ENCODE measurements at regions not wholly inside any gene's neighbourhood (a gene's known extent, or its start where the extent isn't known, plus 50 kb on each side); places are given as distances from the start of the nearest gene placed in this dataset.

DNA sequence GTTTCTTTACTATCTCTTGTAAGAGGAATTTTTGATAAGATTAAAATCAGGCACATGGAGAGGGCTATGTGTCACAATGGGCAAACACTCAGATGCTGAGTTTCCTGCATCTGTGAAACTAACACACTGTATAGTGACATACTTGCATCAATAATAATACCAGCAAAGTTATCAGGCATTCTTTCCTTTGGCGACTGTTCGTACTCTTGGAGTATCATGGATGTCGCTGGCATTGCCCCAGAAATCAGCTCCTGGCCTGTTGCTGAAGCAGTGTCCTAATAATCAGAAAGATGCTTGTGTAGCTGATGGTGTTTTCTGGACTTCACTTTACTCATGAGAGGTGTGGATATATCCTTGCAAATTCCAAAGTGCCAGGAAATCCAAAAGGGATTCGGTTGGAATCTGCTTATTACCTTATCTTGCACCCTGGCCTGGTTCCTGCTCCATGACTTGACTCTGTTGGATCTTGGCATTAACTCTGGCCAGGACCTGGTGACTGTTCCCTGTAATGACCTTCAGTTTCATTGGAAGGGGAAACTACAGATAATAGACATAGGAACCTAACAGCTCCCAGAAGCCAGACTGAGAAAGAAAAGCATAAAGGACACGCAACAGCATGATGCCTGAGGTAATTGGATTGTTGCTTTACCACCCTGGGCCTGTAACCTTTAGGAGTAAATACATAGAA is 762.5 kb upstream of the GRIA3 start:
- TF ChIP-seq, protein P1, sequence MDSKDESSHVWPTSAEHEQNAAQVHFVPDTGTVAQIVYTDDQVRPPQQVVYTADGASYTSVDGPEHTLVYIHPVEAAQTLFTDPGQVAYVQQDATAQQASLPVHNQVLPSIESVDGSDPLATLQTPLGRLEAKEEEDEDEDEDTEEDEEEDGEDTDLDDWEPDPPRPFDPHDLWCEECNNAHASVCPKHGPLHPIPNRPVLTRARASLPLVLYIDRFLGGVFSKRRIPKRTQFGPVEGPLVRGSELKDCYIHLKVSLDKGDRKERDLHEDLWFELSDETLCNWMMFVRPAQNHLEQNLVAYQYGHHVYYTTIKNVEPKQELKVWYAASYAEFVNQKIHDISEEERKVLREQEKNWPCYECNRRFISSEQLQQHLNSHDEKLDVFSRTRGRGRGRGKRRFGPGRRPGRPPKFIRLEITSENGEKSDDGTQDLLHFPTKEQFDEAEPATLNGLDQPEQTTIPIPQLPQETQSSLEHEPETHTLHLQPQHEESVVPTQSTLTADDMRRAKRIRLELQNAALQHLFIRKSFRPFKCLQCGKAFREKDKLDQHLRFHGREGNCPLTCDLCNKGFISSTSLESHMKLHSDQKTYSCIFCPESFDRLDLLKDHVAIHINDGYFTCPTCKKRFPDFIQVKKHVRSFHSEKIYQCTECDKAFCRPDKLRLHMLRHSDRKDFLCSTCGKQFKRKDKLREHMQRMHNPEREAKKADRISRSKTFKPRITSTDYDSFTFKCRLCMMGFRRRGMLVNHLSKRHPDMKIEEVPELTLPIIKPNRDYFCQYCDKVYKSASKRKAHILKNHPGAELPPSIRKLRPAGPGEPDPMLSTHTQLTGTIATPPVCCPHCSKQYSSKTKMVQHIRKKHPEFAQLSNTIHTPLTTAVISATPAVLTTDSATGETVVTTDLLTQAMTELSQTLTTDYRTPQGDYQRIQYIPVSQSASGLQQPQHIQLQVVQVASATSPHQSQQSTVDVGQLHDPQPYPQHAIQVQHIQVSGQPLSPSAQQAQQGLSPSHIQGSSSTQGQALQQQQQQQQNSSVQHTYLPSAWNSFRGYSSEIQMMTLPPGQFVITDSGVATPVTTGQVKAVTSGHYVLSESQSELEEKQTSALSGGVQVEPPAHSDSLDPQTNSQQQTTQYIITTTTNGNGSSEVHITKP (tag by site-specific recombination; IDR thresholded peaks at IDR 0.05): no peak
- TF ChIP-seq ZNF324 (tag by site-specific recombination; IDR thresholded peaks at IDR 0.05) (no peak), ZNF214 (tag by site-specific recombination; IDR thresholded peaks at IDR 0.05; ENCODE audit: borderline replicate concordance) (no peak), ZBTB8A (tag by site-specific recombination; IDR thresholded peaks at IDR 0.05) (no peak)
- no peaks in the 10 kb centered on the region for H3K9me3 ChIP-seq (ENCODE audit: control insufficient read depth, insufficient read depth, low read depth, low read length)
- H3K4me1 ChIP-seq (ENCODE audit: control insufficient read depth, insufficient read depth, low read length): no peaks in the 10 kb centered on the region
- no peaks in the 10 kb centered on the region for H3K36me3 ChIP-seq (ENCODE audit: control insufficient read depth in 2 of 2, insufficient read depth in 1 of 2, low read length in 2 of 2)
- POLR2A ChIA-PET: no interaction called here
- no peak overlapping the region for H3K27ac ChIP-seq (ENCODE audit: extremely low read depth, low read depth, low read length)
- no peak overlapping the region for H3K4me3 ChIP-seq (ENCODE audit: low read depth, low read length)
- CTCF ChIA-PET: no interaction called here

DNA sequence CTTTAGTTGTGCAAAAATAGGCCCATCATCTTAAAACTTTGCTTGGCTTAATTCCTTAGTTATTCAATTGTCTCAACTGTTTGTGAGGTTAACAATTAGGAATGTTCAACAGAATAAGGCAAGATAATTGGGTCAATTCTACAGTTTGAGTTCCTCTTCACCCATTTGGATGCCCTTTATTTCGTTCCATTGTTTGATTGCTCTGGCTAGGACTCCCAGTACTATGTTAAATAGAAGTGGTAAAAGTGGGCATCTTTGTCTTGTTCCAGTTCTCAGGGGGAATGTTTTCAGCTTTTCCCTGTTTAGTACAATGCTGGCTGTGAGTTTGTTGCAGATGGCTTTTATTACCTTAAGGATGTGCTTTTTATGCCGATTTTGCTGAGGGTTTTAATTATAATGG is 761.5 kb upstream of the GRIA3 start:
- H3K4me1 ChIP-seq (ENCODE audit: control insufficient read depth, insufficient read depth, low read length): no peaks in the 10 kb centered on the region
- ChIA-PET POLR2A (no interaction called here), CTCF (no interaction called here)
- H3K27ac ChIP-seq (ENCODE audit: extremely low read depth, low read depth, low read length): no peak overlapping the region
- H3K4me3 ChIP-seq (ENCODE audit: low read depth, low read length): no peak overlapping the region
- TF ChIP-seq ZNF157 (tag by site-specific recombination; IDR thresholded peaks at IDR 0.05): no peak
- no peak for TF ChIP-seq BCL6B (tag by site-specific recombination; IDR thresholded peaks at IDR 0.05)
- no peaks in the 10 kb centered on the region for H3K9me3 ChIP-seq (ENCODE audit: control insufficient read depth, insufficient read depth, low read depth, low read length)
- no peaks in the 10 kb centered on the region for H3K36me3 ChIP-seq (ENCODE audit: control insufficient read depth in 2 of 2, insufficient read depth in 1 of 2, low read length in 2 of 2)

DNA sequence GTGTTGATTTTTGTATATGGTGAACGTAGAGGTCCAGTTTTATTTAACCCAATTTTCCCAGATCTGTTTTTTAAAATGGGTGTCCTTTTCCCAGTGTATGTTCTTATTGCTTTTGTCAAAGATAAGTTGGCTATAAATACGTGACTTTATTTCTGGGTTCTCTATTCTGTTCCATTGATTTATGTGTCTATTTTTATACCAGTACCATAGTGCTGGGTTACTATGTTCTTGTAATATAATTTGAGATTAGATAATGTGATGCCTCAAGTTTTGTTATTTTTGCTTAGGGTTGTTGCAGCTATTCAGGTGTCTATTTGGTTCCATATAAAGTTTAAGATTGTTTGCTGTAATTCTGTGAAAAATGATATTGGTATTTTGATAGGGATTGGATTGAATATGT is 749.1 kb upstream of the GRIA3 start:
- POLR2A ChIA-PET: no interaction called here
- H3K27ac ChIP-seq (ENCODE audit: extremely low read depth, low read depth, low read length): no peak overlapping the region
- TF ChIP-seq ZNF362 (tag by site-specific recombination; IDR thresholded peaks at IDR 0.05) (no peak), ZNF785 (tag by site-specific recombination; IDR thresholded peaks at IDR 0.05) (no peak), GLI2 (tag by site-specific recombination; IDR thresholded peaks at IDR 0.05; ENCODE audit: borderline replicate concordance, low read depth) (no peak), ZNF843 (tag by site-specific recombination; IDR thresholded peaks at IDR 0.05) (no peak), ZBTB26 (tag by site-specific recombination; optimal IDR thresholded peaks at IDR 0.05) (no peak), ZNF214 (tag by site-specific recombination; IDR thresholded peaks at IDR 0.05; ENCODE audit: borderline replicate concordance) (no peak), ZNF571 (tag by site-specific recombination; IDR thresholded peaks at IDR 0.05) (no peak), ZNF416 (tag by site-specific recombination; IDR thresholded peaks at IDR 0.05) (no peak), HOXC10 (CRISPR knock-in tag; IDR thresholded peaks at IDR 0.05) (no peak), ZNF518A (tag by site-specific recombination; conservative IDR thresholded peaks at IDR 0.05; ENCODE audit: low read depth) (no peak), ZNF514 (tag by site-specific recombination; IDR thresholded peaks at IDR 0.05) (no peak), ZNF266 (tag by site-specific recombination; IDR thresholded peaks at IDR 0.05; ENCODE audit: low read depth) (no peak)

More for the DNA sequence above, 749.1 kb upstream of the GRIA3 start:
- Histone ChIP-seq H3K36me3 (ENCODE audit: control insufficient read depth in 2 of 2, insufficient read depth in 1 of 2, low read length in 2 of 2) (no peaks in the 10 kb centered on the region), H3K9me3 (ENCODE audit: control insufficient read depth, insufficient read depth, low read depth, low read length) (no peaks in the 10 kb centered on the region), H3K4me1 (ENCODE audit: control insufficient read depth, insufficient read depth, low read length) (no peaks in the 10 kb centered on the region), H3K4me3 (ENCODE audit: low read depth, low read length) (no peak overlapping the region)
- CTCF ChIA-PET: no interaction called here
